ENCODE measurements at regions not wholly inside any gene's neighbourhood (a gene's known extent, or its start where the extent isn't known, plus 50 kb on each side); places are given as distances from the start of the nearest gene placed in this dataset.

- no peak for TF ChIP-seq CTCF (optimal IDR thresholded peaks at IDR 0.05 in 1 of 3, IDR thresholded peaks at IDR 0.05 in 1 of 3, conservative IDR thresholded peaks at IDR 0.05 in 1 of 3; ENCODE audit: extremely low read depth in 1 of 3, insufficient read depth in 2 of 3, low read length in 3 of 3)
- TF ChIP-seq EZH2 (IDR thresholded peaks at IDR 0.05; ENCODE audit: low read length): no peak
Observed at GRCh38 chr5:168042284-168043068, 249.0 kb upstream of the WWC1 start.

All from keratinocyte (primary cell).